AG10803 (cell line): ENCODE measurements at regions not wholly inside any gene's neighbourhood (a gene's known extent, or its start where the extent isn't known, plus 50 kb on each side); places are given as distances from the start of the nearest gene placed in this dataset.

Experiments
- DNase-seq: peaks from one replicate; pipeline ENCODE4 v3.0.0; 2010; ENCODE audit warnings: low read depth
- H3K4me3 ChIP-seq: 2 replicates; pipeline ENCODE4 v1.5.1; 2011; ENCODE audit warnings: mild to moderate bottlenecking, low read length, control low read depth
- CTCF ChIP-seq: conservative IDR thresholded peaks from 2 replicates; pipeline ENCODE4 v1.5.1; 2011; ENCODE audit warnings: mild to moderate bottlenecking, low read length, control low read depth, inconsistent platforms

- no peak for DNase-seq
- no peak for TF ChIP-seq CTCF
- no peak overlapping the region for H3K4me3 ChIP-seq
Observed at GRCh38 chr5:61966997-61967396, 339.0 kb upstream of the KIF2A start.

- DNase-seq: no peak
- no peak overlapping the region for H3K4me3 ChIP-seq
- no peak for TF ChIP-seq CTCF
Observed at GRCh38 chr5:61967681-61968080, 338.3 kb upstream of the KIF2A start.

GRCh38 chr5:61969347-61969746 is 336.7 kb upstream of the KIF2A start:
- H3K4me3 ChIP-seq: no peak overlapping the region
- no peak for TF ChIP-seq CTCF
- peak; percentile 48 for DNase-seq

GRCh38 chr5:61969755-61970154 is 336.3 kb upstream of the KIF2A start:
- TF ChIP-seq CTCF: no peak
- no peak overlapping the region for H3K4me3 ChIP-seq
- DNase-seq: peak; percentile 20

GRCh38 chr5:61970218-61970617 is 335.8 kb upstream of the KIF2A start:
- H3K4me3 ChIP-seq: no peak overlapping the region
- no peak for DNase-seq
- TF ChIP-seq CTCF: no peak

- no peak overlapping the region for H3K4me3 ChIP-seq
- TF ChIP-seq CTCF: no peak
- no peak for DNase-seq
Observed at GRCh38 chr5:61974680-61975079, 331.3 kb upstream of the KIF2A start.

- no peak overlapping the region for H3K4me3 ChIP-seq
- DNase-seq: no peak
- TF ChIP-seq CTCF: no peak
Observed at GRCh38 chr5:61981886-61982285, 324.1 kb upstream of the KIF2A start.
